Erythroblast (primary cell): ENCODE measurements at regions not wholly inside any gene's neighbourhood (a gene's known extent, or its start where the extent isn't known, plus 50 kb on each side); places are given as distances from the start of the nearest gene placed in this dataset.

Experiments
- GATA1 ChIP-seq: IDR thresholded peaks from 2 replicates; pipeline ENCODE4 v1.6.1; 2011; ENCODE audit warnings: low read depth, mild to moderate bottlenecking, control low read depth, low read length, moderate library complexity
- POLR2A ChIP-seq: IDR thresholded peaks from 2 replicates; pipeline ENCODE4 v1.6.1; 2011; ENCODE audit warnings: mild to moderate bottlenecking, low read length

GRCh38 chr7:35878351-35878750, 77.5 kb downstream of the SEPTIN7 start:
- TF ChIP-seq POLR2A (no peak), GATA1 (no peak)
